Ovary (tissue), 3 donors: ENCODE measurements at regions not wholly inside any gene's neighbourhood (a gene's known extent, or its start where the extent isn't known, plus 50 kb on each side); places are given as distances from the start of the nearest gene placed in this dataset.

Experiments
- CTCF ChIP-seq, 3 donors: fragments of 450-650 bp in 2 of 3; fragments of 200-600 bp in 1 of 3; IDR thresholded peaks; one replicate each; pipeline versions ENCODE4 v1.5.1 to v1.8.0; 2016 to 2022; ENCODE audit warnings: antibody characterized with exemption in 3 of 3, mild to moderate bottlenecking in 1 of 3
- POLR2A ChIP-seq: fragments of 450-650 bp; IDR thresholded peaks from one replicate; pipeline ENCODE4 v1.6.1; 2017; ENCODE audit warnings: antibody characterized with exemption, mild to moderate bottlenecking, moderate library complexity
- donor health status: DM: no; HTN: no; CAD: no.

- no peak for TF ChIP-seq CTCF (IDR thresholded peaks at IDR 0.05)
- TF ChIP-seq POLR2A = no peak
These were observed 173.7 kb upstream of the LEF1 start for GRCh38 chr4:108342325-108342970.
